ENCODE measurements at regions not wholly inside any gene's neighbourhood (a gene's known extent, or its start where the extent isn't known, plus 50 kb on each side); places are given as distances from the start of the nearest gene placed in this dataset.

- Mint-ChIP-seq H3K4me1 (ENCODE audit: insufficient read depth, unreplicated experiment) (peaks cover 11% of the 10 kb centered on the region), H3K9me3 (ENCODE audit: unreplicated experiment) (no peaks in the 10 kb centered on the region), H3K27me3 (ENCODE audit: insufficient read depth, unreplicated experiment) (no peaks in the 10 kb centered on the region), H3K4me3 (ENCODE audit: unreplicated experiment) (no peak overlapping the region), H3K27ac (ENCODE audit: low read depth, unreplicated experiment) (no peak overlapping the region), H3K36me3 (ENCODE audit: insufficient read depth, unreplicated experiment) (no peaks in the 10 kb centered on the region)
- CTCF ChIA-PET, result no interaction called here
- TF ChIP-seq CTCF (IDR thresholded peaks at IDR 0.05; ENCODE audit: unreplicated experiment), result no peak
- BruUV-seq (replicated peaks), result no TSS peak
- POLR2A ChIA-PET, result no interaction called here
- intact Hi-C loops (cut with micrococcal nuclease), result no loop called here
- peak; percentile 13 for DNase-seq (ENCODE audit: unreplicated experiment)
These were observed 227.7 kb downstream of the VAPA start for GRCh38 chr18:10141559-10141958.

- CTCF ChIA-PET, result interaction anchor here (0.6 kb wide), 1 partner anchor 9 kb away, joined by 3 read pairs; no protein-coding TSS in a partner anchor
- no TSS peak for BruUV-seq (replicated peaks)
- no peak for DNase-seq (ENCODE audit: unreplicated experiment)
- no peaks in the 10 kb centered on the region for H3K27me3 Mint-ChIP-seq (ENCODE audit: insufficient read depth, unreplicated experiment)
- no peak for TF ChIP-seq CTCF (IDR thresholded peaks at IDR 0.05; ENCODE audit: unreplicated experiment)
- intact Hi-C loops (cut with micrococcal nuclease), result no loop called here
- H3K36me3 Mint-ChIP-seq (ENCODE audit: insufficient read depth, unreplicated experiment), result no peaks in the 10 kb centered on the region
- no peak overlapping the region for H3K27ac Mint-ChIP-seq (ENCODE audit: low read depth, unreplicated experiment)
- no peaks in the 10 kb centered on the region for H3K9me3 Mint-ChIP-seq (ENCODE audit: unreplicated experiment)
- POLR2A ChIA-PET, result no interaction called here
- no peak overlapping the region for H3K4me3 Mint-ChIP-seq (ENCODE audit: unreplicated experiment)
- peaks cover 11% of the 10 kb centered on the region for H3K4me1 Mint-ChIP-seq (ENCODE audit: insufficient read depth, unreplicated experiment)
These were observed 228.2 kb downstream of the VAPA start for GRCh38 chr18:10142056-10142455.

GRCh38 chr18:10142496-10143160 lies 228.8 kb downstream of the VAPA start:
- H3K36me3 Mint-ChIP-seq (ENCODE audit: insufficient read depth, unreplicated experiment), result no peaks in the 10 kb centered on the region
- no peaks in the 10 kb centered on the region for H3K9me3 Mint-ChIP-seq (ENCODE audit: unreplicated experiment)
- H3K27me3 Mint-ChIP-seq (ENCODE audit: insufficient read depth, unreplicated experiment), result no peaks in the 10 kb centered on the region
- intact Hi-C loops (cut with micrococcal nuclease), result no loop called here
- no peak overlapping the region for H3K4me3 Mint-ChIP-seq (ENCODE audit: unreplicated experiment)
- H3K4me1 Mint-ChIP-seq (ENCODE audit: insufficient read depth, unreplicated experiment), result peaks cover 11% of the 10 kb centered on the region
- no peak overlapping the region for H3K27ac Mint-ChIP-seq (ENCODE audit: low read depth, unreplicated experiment)
- CTCF ChIA-PET, result interaction anchor here (0.6 kb wide), 1 partner anchor 9 kb away, joined by 3 read pairs; no protein-coding TSS in a partner anchor
- no peak for TF ChIP-seq CTCF (IDR thresholded peaks at IDR 0.05; ENCODE audit: unreplicated experiment)
- peak; percentile 33 for DNase-seq (ENCODE audit: unreplicated experiment)
- BruUV-seq (replicated peaks), result no TSS peak
- POLR2A ChIA-PET, result no interaction called here

GRCh38 chr18:10143596-10143995 lies 229.8 kb downstream of the VAPA start:
- BruUV-seq (replicated peaks), result no TSS peak
- Mint-ChIP-seq H3K9me3 (ENCODE audit: unreplicated experiment) (no peaks in the 10 kb centered on the region), H3K4me3 (ENCODE audit: unreplicated experiment) (no peak overlapping the region), H3K36me3 (ENCODE audit: insufficient read depth, unreplicated experiment) (no peaks in the 10 kb centered on the region), H3K4me1 (ENCODE audit: insufficient read depth, unreplicated experiment) (peaks cover 11% of the 10 kb centered on the region), H3K27me3 (ENCODE audit: insufficient read depth, unreplicated experiment) (no peaks in the 10 kb centered on the region), H3K27ac (ENCODE audit: low read depth, unreplicated experiment) (no peak overlapping the region)
- intact Hi-C loops (cut with micrococcal nuclease), result no loop called here
- DNase-seq (ENCODE audit: unreplicated experiment), result no peak
- no peak for TF ChIP-seq CTCF (IDR thresholded peaks at IDR 0.05; ENCODE audit: unreplicated experiment)
- POLR2A ChIA-PET, result no interaction called here
- CTCF ChIA-PET, result no interaction called here
